Right renal cortex interstitium (tissue), 3 donors: ENCODE measurements at regions not wholly inside any gene's neighbourhood (a gene's known extent, or its start where the extent isn't known, plus 50 kb on each side); places are given as distances from the start of the nearest gene placed in this dataset.

ENCODE experiments used
- DNase-seq, 3 donors: peaks; one replicate each; pipeline ENCODE4 v3.0.0-alpha.2; 2013; ENCODE audit warnings: low read depth in 3 of 3, low spot score in 2 of 3

DNA sequence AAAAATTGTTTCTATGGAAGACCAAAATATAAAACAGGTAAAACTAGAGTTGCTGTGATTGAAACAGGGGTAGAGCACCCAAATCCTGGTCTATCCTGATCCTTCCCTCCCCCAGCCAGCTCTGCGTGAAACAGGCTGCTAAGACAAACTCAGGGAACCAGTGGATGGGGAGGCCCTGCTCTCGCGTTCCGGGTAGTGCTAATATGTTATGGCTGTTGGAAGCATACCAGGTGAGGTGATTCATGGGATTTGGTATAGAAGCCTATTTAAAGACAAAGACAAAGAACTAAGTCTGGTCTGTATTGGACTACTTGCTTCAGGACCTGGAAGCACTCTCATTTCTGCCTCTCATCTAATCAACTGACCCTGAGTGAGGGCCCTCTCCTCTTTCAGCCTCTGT lies 63.0 kb upstream of the CCBE1 start:
- DNase-seq = no peak

DNA sequence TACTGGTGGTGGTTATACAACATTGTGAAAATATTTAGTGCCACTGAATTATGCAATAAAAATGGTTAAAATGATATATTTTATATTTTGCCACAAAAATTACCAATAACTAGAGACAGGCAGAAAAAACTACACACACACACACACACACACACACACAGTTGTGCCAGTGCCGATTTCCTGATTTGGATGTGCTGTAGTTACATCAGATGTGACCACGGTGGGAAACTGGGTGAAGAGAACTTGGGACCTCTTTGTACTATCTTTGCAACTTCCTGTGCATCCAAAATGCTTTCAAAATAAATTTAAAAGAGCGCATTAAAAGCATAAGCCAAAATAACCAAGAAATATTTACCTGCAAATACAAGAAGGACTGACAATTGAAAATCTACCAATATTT lies 61.6 kb upstream of the CCBE1 start:
- no peak for DNase-seq

DNA sequence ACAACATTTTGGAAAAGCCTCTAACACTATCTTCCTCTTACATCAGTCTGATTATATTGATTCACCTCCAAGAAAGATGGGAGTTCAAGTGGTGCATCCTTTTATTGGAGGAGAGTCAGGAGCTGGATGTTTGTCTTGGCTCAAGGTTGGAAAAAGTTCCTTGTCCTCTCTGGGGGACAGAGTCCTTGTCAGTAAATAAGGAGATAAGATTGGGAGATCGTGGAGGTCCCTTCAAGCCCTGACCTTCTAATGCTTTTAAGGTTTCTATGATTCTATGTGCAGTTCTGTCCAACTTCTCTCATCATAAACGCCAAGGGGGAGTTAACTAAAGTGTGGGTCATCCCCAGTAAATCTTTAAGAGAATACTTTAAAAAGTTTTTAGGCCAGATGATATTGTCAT lies 60.9 kb upstream of the CCBE1 start:
- DNase-seq = no peak

DNA sequence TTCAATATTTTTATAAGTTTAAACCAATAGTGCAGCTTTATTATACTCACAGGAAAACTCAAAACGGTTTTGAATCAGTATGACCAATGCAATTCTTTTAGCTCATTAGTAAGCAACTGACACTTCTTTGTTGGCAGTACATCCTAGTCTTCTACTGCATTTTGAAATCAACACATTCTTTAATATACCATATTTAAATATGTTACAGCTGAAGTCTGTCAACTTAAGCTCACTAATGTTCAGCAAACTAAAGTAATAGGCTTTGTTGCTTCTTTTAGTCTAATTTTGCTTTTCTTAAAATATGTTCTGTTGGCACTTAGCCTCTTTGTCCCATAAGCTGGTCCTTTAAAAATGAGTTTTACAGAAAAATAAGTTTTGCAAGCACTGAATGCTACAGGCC lies 55.4 kb upstream of the CCBE1 start:
- no peak for DNase-seq

DNA sequence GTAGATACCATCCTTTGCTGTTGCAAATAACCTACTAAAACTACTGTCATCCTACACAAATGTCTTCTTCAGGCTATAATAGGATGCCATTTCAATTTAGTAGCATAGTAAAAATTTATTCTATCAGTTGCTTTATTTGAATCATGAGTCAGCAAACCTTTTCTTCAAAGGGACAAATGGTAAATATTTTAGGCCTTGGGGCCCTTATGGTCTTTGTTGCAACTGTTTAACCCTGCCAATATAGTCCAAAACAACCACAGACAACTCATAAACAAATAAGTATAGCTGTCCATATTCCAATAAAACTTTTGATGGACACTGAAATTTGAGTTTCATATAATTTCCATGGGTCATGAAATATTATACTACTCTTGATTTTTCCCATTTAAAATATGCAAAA lies 54.0 kb upstream of the CCBE1 start:
- no peak for DNase-seq

DNA sequence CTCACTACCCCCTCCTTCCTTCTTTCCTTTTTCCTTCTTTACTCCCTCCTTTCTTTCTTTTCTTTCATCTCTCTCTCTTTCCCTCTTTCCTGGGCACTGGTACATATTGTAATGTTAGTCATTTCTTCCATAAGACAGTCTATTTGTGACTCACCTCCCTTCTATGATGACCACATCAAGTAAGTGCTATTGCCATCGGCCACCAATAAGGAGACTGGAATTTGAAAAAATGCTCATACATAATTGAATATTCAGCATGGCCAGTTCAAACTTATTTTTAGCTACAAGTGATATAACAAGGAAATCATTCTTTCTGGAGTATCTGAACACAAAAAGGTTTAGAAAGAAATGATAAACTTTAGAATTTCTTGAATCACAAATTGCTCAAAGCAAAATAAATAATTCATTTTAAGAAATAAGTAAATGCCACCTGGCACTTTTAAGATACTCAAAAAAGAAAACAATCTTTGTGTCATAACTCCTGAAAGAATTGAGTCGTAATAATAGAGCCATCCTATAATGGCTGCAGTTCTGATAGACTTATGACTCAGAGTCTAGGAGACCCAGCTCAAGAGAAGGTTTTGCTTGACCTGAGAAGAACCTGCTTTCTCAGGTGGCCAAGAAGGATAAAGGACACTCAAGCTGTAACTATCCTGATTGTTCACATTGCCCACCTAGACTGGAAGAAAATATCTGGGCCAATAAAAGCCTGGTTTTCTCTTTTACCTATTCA lies 51.6 kb upstream of the CCBE1 start:
- DNase-seq = no peak
